ENCODE measurements at regions not wholly inside any gene's neighbourhood (a gene's known extent, or its start where the extent isn't known, plus 50 kb on each side); places are given as distances from the start of the nearest gene placed in this dataset.

- peak overlapping the region; percentile 47 for H3K27ac Mint-ChIP-seq
- H3K9me3 Mint-ChIP-seq, result no peaks in the 10 kb centered on the region
- TF ChIP-seq, protein P1, sequence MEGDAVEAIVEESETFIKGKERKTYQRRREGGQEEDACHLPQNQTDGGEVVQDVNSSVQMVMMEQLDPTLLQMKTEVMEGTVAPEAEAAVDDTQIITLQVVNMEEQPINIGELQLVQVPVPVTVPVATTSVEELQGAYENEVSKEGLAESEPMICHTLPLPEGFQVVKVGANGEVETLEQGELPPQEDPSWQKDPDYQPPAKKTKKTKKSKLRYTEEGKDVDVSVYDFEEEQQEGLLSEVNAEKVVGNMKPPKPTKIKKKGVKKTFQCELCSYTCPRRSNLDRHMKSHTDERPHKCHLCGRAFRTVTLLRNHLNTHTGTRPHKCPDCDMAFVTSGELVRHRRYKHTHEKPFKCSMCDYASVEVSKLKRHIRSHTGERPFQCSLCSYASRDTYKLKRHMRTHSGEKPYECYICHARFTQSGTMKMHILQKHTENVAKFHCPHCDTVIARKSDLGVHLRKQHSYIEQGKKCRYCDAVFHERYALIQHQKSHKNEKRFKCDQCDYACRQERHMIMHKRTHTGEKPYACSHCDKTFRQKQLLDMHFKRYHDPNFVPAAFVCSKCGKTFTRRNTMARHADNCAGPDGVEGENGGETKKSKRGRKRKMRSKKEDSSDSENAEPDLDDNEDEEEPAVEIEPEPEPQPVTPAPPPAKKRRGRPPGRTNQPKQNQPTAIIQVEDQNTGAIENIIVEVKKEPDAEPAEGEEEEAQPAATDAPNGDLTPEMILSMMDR (IDR thresholded peaks at IDR 0.05; ENCODE audit: unreplicated experiment), result no peak
- DNase-seq (ENCODE audit: low spot score in 2 of 2, unreplicated experiment in 2 of 2), result no peak
- H3K4me1 Mint-ChIP-seq, result peaks cover 38% of the 10 kb centered on the region
- H3K4me3 Mint-ChIP-seq, result no peak overlapping the region
- peaks cover 18% of the 10 kb centered on the region for H3K36me3 Mint-ChIP-seq
- H3K27me3 Mint-ChIP-seq (ENCODE audit: low read depth), result no peaks in the 10 kb centered on the region
Observed at GRCh38 chr21:16309250-16309971, 579.6 kb downstream of the USP25 start.

DNA sequence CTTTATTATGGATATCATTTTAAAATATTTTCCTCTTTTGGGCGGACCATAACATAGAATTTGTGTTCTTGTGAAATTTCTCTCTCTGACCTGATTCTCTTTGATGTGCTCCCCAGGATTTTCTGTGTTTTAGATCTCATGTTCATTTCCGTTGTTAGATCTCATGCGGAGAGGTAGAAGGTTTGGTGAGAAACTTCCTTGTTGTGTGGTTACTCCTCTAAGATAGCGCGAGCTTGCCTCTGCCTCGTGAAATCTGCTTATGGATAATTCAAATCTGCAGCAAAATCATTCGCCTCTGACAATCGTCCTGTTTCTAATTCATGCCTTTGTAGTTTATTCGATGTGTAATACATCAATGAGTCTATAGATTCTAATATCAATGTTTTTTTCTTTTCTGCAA, 580.4 kb downstream of the USP25 start:
- Mint-ChIP-seq H3K4me3 (no peak overlapping the region), H3K4me1 (peaks cover 39% of the 10 kb centered on the region), H3K27me3 (ENCODE audit: low read depth) (no peaks in the 10 kb centered on the region), H3K9me3 (no peaks in the 10 kb centered on the region), H3K27ac (peak overlapping the region; percentile 43), H3K36me3 (peaks cover 18% of the 10 kb centered on the region)
- DNase-seq (ENCODE audit: low spot score in 2 of 2, unreplicated experiment in 2 of 2), result no peak
- TF ChIP-seq, protein P1 (IDR thresholded peaks at IDR 0.05; ENCODE audit: unreplicated experiment), result no peak

DNA sequence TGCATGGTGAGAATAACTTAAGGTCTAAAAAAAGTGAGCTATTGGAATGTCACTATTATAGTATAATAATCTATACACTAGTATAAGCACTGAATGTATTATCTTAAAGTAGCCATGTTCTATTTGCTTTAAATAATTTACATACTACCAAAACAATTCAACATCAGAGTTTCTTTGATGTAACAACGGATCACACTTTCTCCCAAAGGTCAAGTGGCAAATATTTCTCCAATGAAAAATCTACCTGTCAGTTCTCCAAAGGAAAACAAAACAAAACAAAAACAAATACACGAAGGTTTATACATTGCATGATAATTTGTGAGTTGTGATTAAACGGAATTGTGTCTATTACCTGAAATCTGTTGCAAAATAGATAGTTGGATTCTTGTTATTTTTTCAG, 581.4 kb downstream of the USP25 start:
- H3K4me1 Mint-ChIP-seq, result peaks cover 33% of the 10 kb centered on the region

DNA sequence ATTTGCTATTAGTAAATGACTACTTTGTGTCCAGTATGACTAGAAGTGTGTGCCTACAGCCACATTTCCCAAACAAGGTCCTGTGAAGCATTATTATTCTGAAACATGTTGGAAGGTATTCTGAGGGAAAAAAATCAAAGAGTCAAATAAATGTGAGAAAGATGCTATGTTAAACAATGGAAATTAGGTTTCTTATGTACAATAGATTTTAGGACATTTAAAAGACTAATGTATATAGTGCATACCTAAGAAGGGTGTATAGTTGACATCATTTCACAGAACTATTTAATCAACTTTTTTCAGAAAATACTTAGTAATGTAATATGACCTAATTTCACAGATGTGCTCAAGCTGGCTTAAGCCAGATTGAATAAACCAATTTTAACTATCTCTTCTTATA, 582.5 kb downstream of the USP25 start:
- H3K27ac Mint-ChIP-seq, result peak overlapping the region; percentile 67
- H3K4me1 Mint-ChIP-seq, result peaks cover 38% of the 10 kb centered on the region
- peaks cover 21% of the 10 kb centered on the region for H3K36me3 Mint-ChIP-seq

More for the DNA sequence above, 581.4 kb downstream of the USP25 start:
- TF ChIP-seq, protein P1 (IDR thresholded peaks at IDR 0.05; ENCODE audit: unreplicated experiment), result no peak
- no peak overlapping the region for H3K4me3 Mint-ChIP-seq
- H3K27ac Mint-ChIP-seq, result no peak overlapping the region
- H3K36me3 Mint-ChIP-seq, result peaks cover 18% of the 10 kb centered on the region
- DNase-seq (ENCODE audit: low spot score in 2 of 2, unreplicated experiment in 2 of 2), result no peak
- no peaks in the 10 kb centered on the region for H3K9me3 Mint-ChIP-seq
- no peaks in the 10 kb centered on the region for H3K27me3 Mint-ChIP-seq (ENCODE audit: low read depth)

DNA sequence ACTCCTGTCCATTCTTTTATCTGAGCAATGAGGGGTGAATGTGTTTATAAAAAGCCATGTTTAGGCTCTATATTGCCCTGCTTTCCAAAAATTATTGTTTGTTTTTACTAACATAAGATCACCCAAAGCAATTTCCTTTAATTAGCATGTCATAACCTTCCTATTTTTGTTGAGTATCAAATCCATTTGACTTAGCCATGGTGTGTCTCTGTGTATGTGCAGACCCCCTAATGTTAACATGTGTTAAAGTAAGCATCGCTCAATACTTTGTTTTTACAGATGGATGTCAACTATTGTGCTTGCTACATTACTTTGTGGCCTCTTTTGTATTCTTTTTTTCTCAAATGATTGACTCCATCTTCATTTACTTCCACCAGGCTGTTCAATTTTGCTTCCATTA, 585.4 kb downstream of the USP25 start:
- no peak for DNase-seq (ENCODE audit: low spot score in 2 of 2, unreplicated experiment in 2 of 2)
- Mint-ChIP-seq H3K27ac (peak overlapping the region; percentile 4), H3K27me3 (ENCODE audit: low read depth) (no peaks in the 10 kb centered on the region), H3K36me3 (peaks cover 11% of the 10 kb centered on the region), H3K9me3 (no peaks in the 10 kb centered on the region), H3K4me3 (no peak overlapping the region), H3K4me1 (peaks cover 28% of the 10 kb centered on the region)
- TF ChIP-seq, protein P1 (IDR thresholded peaks at IDR 0.05; ENCODE audit: unreplicated experiment), result no peak

More for the DNA sequence above, 582.5 kb downstream of the USP25 start:
- Mint-ChIP-seq H3K27me3 (ENCODE audit: low read depth) (no peaks in the 10 kb centered on the region), H3K4me3 (no peak overlapping the region), H3K9me3 (no peaks in the 10 kb centered on the region)
- DNase-seq (ENCODE audit: low spot score in 2 of 2, unreplicated experiment in 2 of 2), result no peak
- TF ChIP-seq, protein P1 (IDR thresholded peaks at IDR 0.05; ENCODE audit: unreplicated experiment), result no peak

Data from mesothelial cell of epicardium (in vitro differentiated cells).